Mammary epithelial cell (primary cell): ENCODE measurements at regions not wholly inside any gene's neighbourhood (a gene's known extent, or its start where the extent isn't known, plus 50 kb on each side); places are given as distances from the start of the nearest gene placed in this dataset.

Experiments used
- EZH2 ChIP-seq: IDR thresholded peaks from 2 replicates; pipeline ENCODE4 v1.6.1; 2012; ENCODE audit warnings: low read length, inconsistent platforms, borderline replicate concordance
- TF ChIP-seq, protein P1 (sequence below), 2 donors: IDR thresholded peaks in 1 of 2; conservative IDR thresholded peaks in 1 of 2; 2 replicates each; pipeline ENCODE4 v1.5.1; 2011 to 2012; ENCODE audit warnings: inconsistent platforms in 2 of 2, low read length in 2 of 2, mild to moderate bottlenecking in 2 of 2, control low read depth in 1 of 2, low read depth in 1 of 2; ENCODE audit not compliant: insufficient read depth in 1 of 2; ENCODE audit errors: extremely low read depth in 1 of 2

- no peak for TF ChIP-seq EZH2
- TF ChIP-seq, protein P1, sequence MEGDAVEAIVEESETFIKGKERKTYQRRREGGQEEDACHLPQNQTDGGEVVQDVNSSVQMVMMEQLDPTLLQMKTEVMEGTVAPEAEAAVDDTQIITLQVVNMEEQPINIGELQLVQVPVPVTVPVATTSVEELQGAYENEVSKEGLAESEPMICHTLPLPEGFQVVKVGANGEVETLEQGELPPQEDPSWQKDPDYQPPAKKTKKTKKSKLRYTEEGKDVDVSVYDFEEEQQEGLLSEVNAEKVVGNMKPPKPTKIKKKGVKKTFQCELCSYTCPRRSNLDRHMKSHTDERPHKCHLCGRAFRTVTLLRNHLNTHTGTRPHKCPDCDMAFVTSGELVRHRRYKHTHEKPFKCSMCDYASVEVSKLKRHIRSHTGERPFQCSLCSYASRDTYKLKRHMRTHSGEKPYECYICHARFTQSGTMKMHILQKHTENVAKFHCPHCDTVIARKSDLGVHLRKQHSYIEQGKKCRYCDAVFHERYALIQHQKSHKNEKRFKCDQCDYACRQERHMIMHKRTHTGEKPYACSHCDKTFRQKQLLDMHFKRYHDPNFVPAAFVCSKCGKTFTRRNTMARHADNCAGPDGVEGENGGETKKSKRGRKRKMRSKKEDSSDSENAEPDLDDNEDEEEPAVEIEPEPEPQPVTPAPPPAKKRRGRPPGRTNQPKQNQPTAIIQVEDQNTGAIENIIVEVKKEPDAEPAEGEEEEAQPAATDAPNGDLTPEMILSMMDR (conservative IDR thresholded peaks at IDR 0.05 in 1 of 2, IDR thresholded peaks at IDR 0.05 in 1 of 2; ENCODE audit: extremely low read depth in 1 of 2, insufficient read depth in 1 of 2, low read depth in 1 of 2, low read length in 2 of 2): no peak
Measured at GRCh38 chr4:43754566-43754965, 694.0 kb downstream of the KCTD8 start.
